HepG2 (cell line): ENCODE measurements at regions not wholly inside any gene's neighbourhood (a gene's known extent, or its start where the extent isn't known, plus 50 kb on each side); places are given as distances from the start of the nearest gene placed in this dataset.

ENCODE experiments used
- CENPX ChIP-seq: sonication (generic); formaldehyde crosslinking; IDR thresholded peaks from 2 replicates; pipeline ENCODE4 v1.9.0; 2021; ENCODE audit warnings: mild to moderate bottlenecking, missing genetic modification reagents, moderate library complexity
- EZH2 ChIP-seq: conservative IDR thresholded peaks from 2 replicates; pipeline ENCODE4 v1.6.1; 2012; ENCODE audit warnings: mild to moderate bottlenecking, low read depth, low read length, moderate library complexity
- RAD21 ChIP-seq: fragments of 450-650 bp; formaldehyde crosslinking; IDR thresholded peaks from 2 replicates; pipeline ENCODE4 v1.5.0; 2020; ENCODE audit warnings: mild to moderate bottlenecking
- SMAD1 ChIP-seq: sonication (generic); formaldehyde crosslinking; IDR thresholded peaks from 2 replicates; pipeline ENCODE4 v1.4.0; 2020; ENCODE audit warnings: missing genetic modification reagents, low read depth, mild to moderate bottlenecking, borderline replicate concordance
- TRIM24 ChIP-seq: sonication (generic); formaldehyde crosslinking; IDR thresholded peaks from 2 replicates; pipeline ENCODE4 v1.8.0; 2022; ENCODE audit warnings: mild to moderate bottlenecking, missing genetic modification reagents
- ZBTB43 ChIP-seq: sonication (generic); formaldehyde crosslinking; conservative IDR thresholded peaks from 2 replicates; pipeline ENCODE4 v1.4.0; 2020; ENCODE audit warnings: missing genetic modification reagents
- TF ChIP-seq, protein P1 (sequence below): sonication (generic); formaldehyde crosslinking; conservative IDR thresholded peaks from 2 replicates; pipeline ENCODE4 v1.8.0; 2022; ENCODE audit warnings: missing genetic modification reagents
- TF ChIP-seq, protein P2 (sequence below): sonication (generic); formaldehyde crosslinking; IDR thresholded peaks from 2 replicates; pipeline ENCODE4 v1.8.0; 2022; ENCODE audit warnings: mild to moderate bottlenecking, missing genetic modification reagents; ENCODE audit not compliant: insufficient replicate concordance
- TF ChIP-seq, protein P3 (sequence below): sonication (generic); formaldehyde crosslinking; IDR thresholded peaks from 2 replicates; pipeline ENCODE4 v1.5.0; 2020; ENCODE audit warnings: mild to moderate bottlenecking, missing genetic modification reagents, moderate library complexity
- TF ChIP-seq, protein P4 (sequence below): sonication (generic); IDR thresholded peaks from 2 replicates; pipeline ENCODE4 v1.6.1; 2016; ENCODE audit warnings: low read depth, borderline replicate concordance
- TF ChIP-seq, protein P5 (sequence below): sonication (generic); formaldehyde crosslinking; IDR thresholded peaks from 2 replicates; pipeline ENCODE4 v1.5.0; 2020; ENCODE audit warnings: missing genetic modification reagents, mild to moderate bottlenecking, borderline replicate concordance

- no peak for TF ChIP-seq EZH2
- TF ChIP-seq, protein P1, sequence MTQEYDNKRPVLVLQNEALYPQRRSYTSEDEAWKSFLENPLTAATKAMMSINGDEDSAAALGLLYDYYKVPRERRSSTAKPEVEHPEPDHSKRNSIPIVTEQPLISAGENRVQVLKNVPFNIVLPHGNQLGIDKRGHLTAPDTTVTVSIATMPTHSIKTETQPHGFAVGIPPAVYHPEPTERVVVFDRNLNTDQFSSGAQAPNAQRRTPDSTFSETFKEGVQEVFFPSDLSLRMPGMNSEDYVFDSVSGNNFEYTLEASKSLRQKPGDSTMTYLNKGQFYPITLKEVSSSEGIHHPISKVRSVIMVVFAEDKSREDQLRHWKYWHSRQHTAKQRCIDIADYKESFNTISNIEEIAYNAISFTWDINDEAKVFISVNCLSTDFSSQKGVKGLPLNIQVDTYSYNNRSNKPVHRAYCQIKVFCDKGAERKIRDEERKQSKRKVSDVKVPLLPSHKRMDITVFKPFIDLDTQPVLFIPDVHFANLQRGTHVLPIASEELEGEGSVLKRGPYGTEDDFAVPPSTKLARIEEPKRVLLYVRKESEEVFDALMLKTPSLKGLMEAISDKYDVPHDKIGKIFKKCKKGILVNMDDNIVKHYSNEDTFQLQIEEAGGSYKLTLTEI (CRISPR knock-in tag): no peak
- TF ChIP-seq, protein P2, sequence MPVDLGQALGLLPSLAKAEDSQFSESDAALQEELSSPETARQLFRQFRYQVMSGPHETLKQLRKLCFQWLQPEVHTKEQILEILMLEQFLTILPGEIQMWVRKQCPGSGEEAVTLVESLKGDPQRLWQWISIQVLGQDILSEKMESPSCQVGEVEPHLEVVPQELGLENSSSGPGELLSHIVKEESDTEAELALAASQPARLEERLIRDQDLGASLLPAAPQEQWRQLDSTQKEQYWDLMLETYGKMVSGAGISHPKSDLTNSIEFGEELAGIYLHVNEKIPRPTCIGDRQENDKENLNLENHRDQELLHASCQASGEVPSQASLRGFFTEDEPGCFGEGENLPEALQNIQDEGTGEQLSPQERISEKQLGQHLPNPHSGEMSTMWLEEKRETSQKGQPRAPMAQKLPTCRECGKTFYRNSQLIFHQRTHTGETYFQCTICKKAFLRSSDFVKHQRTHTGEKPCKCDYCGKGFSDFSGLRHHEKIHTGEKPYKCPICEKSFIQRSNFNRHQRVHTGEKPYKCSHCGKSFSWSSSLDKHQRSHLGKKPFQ: no peak
- no peak for TF ChIP-seq TRIM24 (CRISPR knock-in tag)
- TF ChIP-seq, protein P3, sequence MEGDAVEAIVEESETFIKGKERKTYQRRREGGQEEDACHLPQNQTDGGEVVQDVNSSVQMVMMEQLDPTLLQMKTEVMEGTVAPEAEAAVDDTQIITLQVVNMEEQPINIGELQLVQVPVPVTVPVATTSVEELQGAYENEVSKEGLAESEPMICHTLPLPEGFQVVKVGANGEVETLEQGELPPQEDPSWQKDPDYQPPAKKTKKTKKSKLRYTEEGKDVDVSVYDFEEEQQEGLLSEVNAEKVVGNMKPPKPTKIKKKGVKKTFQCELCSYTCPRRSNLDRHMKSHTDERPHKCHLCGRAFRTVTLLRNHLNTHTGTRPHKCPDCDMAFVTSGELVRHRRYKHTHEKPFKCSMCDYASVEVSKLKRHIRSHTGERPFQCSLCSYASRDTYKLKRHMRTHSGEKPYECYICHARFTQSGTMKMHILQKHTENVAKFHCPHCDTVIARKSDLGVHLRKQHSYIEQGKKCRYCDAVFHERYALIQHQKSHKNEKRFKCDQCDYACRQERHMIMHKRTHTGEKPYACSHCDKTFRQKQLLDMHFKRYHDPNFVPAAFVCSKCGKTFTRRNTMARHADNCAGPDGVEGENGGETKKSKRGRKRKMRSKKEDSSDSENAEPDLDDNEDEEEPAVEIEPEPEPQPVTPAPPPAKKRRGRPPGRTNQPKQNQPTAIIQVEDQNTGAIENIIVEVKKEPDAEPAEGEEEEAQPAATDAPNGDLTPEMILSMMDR (CRISPR knock-in tag): no peak
- no peak for TF ChIP-seq ZBTB43 (CRISPR knock-in tag)
- TF ChIP-seq CENPX (CRISPR knock-in tag): no peak
- no peak for TF ChIP-seq SMAD1 (CRISPR knock-in tag)
- TF ChIP-seq, protein P4, sequence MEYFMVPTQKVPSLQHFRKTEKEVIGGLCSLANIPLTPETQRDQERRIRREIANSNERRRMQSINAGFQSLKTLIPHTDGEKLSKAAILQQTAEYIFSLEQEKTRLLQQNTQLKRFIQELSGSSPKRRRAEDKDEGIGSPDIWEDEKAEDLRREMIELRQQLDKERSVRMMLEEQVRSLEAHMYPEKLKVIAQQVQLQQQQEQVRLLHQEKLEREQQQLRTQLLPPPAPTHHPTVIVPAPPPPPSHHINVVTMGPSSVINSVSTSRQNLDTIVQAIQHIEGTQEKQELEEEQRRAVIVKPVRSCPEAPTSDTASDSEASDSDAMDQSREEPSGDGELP: no peak
- TF ChIP-seq, protein P5, sequence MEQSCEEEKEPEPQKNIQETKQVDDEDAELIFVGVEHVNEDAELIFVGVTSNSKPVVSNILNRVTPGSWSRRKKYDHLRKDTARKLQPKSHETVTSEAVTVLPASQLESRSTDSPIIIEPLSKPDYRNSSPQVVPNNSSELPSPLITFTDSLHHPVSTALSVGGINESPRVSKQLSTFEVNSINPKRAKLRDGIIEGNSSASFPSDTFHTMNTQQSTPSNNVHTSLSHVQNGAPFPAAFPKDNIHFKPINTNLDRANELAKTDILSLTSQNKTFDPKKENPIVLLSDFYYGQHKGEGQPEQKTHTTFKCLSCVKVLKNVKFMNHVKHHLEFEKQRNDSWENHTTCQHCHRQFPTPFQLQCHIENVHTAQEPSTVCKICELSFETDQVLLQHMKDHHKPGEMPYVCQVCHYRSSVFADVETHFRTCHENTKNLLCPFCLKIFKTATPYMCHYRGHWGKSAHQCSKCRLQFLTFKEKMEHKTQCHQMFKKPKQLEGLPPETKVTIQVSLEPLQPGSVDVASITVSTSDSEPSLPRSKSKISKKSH (CRISPR knock-in tag): no peak
- TF ChIP-seq RAD21: no peak
These were observed 535.8 kb upstream of the DAB1 start for GRCh38 chr1:57959531-57960241.
